ENCODE measurements at regions not wholly inside any gene's neighbourhood (a gene's known extent, or its start where the extent isn't known, plus 50 kb on each side); places are given as distances from the start of the nearest gene placed in this dataset.

GRCh38 chr14:49121246-49121645 is 464.9 kb downstream of the RPS29 start:
- no peak overlapping the region for H3K27ac ChIP-seq (ENCODE audit: low read depth, low read length)
- H3K4me2 ChIP-seq (ENCODE audit: low read length), result no peak overlapping the region
- no peak overlapping the region for H4K8ac ChIP-seq (ENCODE audit: low read depth, low read length)
- no peaks in the 10 kb centered on the region for H3K9me3 ChIP-seq (ENCODE audit: insufficient read depth, low read depth, low read length)
- no peaks in the 10 kb centered on the region for H3K79me1 ChIP-seq (ENCODE audit: low read length)
- H4K91ac ChIP-seq (ENCODE audit: low read depth, low read length), result no peak overlapping the region
- H2BK12ac ChIP-seq (ENCODE audit: low read length), result no peak overlapping the region
- no peaks in the 10 kb centered on the region for H3K27me3 ChIP-seq (ENCODE audit: insufficient read depth, low read length)
- no peak overlapping the region for H2BK120ac ChIP-seq (ENCODE audit: insufficient read depth, low read length, poor library complexity)
- H3K4me3 ChIP-seq (ENCODE audit: low read depth, low read length), result no peak overlapping the region
- H2AK5ac ChIP-seq (ENCODE audit: low read length), result no peak overlapping the region
- H3K18ac ChIP-seq (ENCODE audit: low read length), result no peak overlapping the region
- no CpG with 5 or more reads among the region's 5 CpGs for WGBS (ENCODE audit: extremely low coverage, insufficient coverage, insufficient read length)
- H3K4me1 ChIP-seq (ENCODE audit: control insufficient read depth in 1 of 2, insufficient read depth in 2 of 2, low read length in 2 of 2), result no peaks in the 10 kb centered on the region
- no peaks in the 10 kb centered on the region for H3K79me2 ChIP-seq (ENCODE audit: control insufficient read depth, insufficient read depth, low read length, poor library complexity)
- no peak for DNase-seq
- H3K36me3 ChIP-seq (ENCODE audit: control insufficient read depth in 1 of 2, insufficient read depth in 2 of 2, low read length in 2 of 2), result no peaks in the 10 kb centered on the region
- no peak overlapping the region for H3K4ac ChIP-seq (ENCODE audit: low read depth, low read length)
- no peak overlapping the region for H2AFZ ChIP-seq (ENCODE audit: insufficient read depth, low read length, poor library complexity)
- no peak overlapping the region for H4K12ac ChIP-seq (ENCODE audit: low read depth, low read length)
- no peak overlapping the region for H2BK5ac ChIP-seq (ENCODE audit: low read depth, low read length, poor library complexity)
- no peak overlapping the region for H3K9ac ChIP-seq (ENCODE audit: low read length)
- H3K23ac ChIP-seq (ENCODE audit: low read length), result no peak overlapping the region
- H3K14ac ChIP-seq (ENCODE audit: low read length), result no peak overlapping the region

GRCh38 chr14:49114161-49114893 is 471.9 kb downstream of the RPS29 start:
- Histone ChIP-seq H3K4me2 (ENCODE audit: low read length) (no peak overlapping the region), H3K4ac (ENCODE audit: low read depth, low read length) (no peak overlapping the region), H3K27ac (ENCODE audit: low read depth, low read length) (no peak overlapping the region), H3K14ac (ENCODE audit: low read length) (no peak overlapping the region), H3K4me1 (ENCODE audit: control insufficient read depth in 1 of 2, insufficient read depth in 2 of 2, low read length in 2 of 2) (no peaks in the 10 kb centered on the region), H3K18ac (ENCODE audit: low read length) (no peak overlapping the region), H3K9me3 (ENCODE audit: insufficient read depth, low read depth, low read length) (no peaks in the 10 kb centered on the region), H3K79me2 (ENCODE audit: control insufficient read depth, insufficient read depth, low read length, poor library complexity) (no peaks in the 10 kb centered on the region), H2BK120ac (ENCODE audit: insufficient read depth, low read length, poor library complexity) (no peak overlapping the region), H4K8ac (ENCODE audit: low read depth, low read length) (no peak overlapping the region), H3K27me3 (ENCODE audit: insufficient read depth, low read length) (no peaks in the 10 kb centered on the region), H3K9ac (ENCODE audit: low read length) (no peak overlapping the region), H3K36me3 (ENCODE audit: control insufficient read depth in 1 of 2, insufficient read depth in 2 of 2, low read length in 2 of 2) (peaks cover 0 to 2% of the 10 kb centered on the region in 2 experiments), H2BK12ac (ENCODE audit: low read length) (no peak overlapping the region), H4K12ac (ENCODE audit: low read depth, low read length) (no peak overlapping the region), H2AK5ac (ENCODE audit: low read length) (no peak overlapping the region), H2BK5ac (ENCODE audit: low read depth, low read length, poor library complexity) (no peak overlapping the region), H3K23ac (ENCODE audit: low read length) (no peak overlapping the region), H2AFZ (ENCODE audit: insufficient read depth, low read length, poor library complexity) (no peak overlapping the region), H3K79me1 (ENCODE audit: low read length) (no peaks in the 10 kb centered on the region), H3K4me3 (ENCODE audit: low read depth, low read length) (no peak overlapping the region), H4K91ac (ENCODE audit: low read depth, low read length) (no peak overlapping the region)
- no CpG with 5 or more reads among the region's 6 CpGs for WGBS (ENCODE audit: extremely low coverage, insufficient coverage, insufficient read length)
- DNase-seq, result no peak

DNA sequence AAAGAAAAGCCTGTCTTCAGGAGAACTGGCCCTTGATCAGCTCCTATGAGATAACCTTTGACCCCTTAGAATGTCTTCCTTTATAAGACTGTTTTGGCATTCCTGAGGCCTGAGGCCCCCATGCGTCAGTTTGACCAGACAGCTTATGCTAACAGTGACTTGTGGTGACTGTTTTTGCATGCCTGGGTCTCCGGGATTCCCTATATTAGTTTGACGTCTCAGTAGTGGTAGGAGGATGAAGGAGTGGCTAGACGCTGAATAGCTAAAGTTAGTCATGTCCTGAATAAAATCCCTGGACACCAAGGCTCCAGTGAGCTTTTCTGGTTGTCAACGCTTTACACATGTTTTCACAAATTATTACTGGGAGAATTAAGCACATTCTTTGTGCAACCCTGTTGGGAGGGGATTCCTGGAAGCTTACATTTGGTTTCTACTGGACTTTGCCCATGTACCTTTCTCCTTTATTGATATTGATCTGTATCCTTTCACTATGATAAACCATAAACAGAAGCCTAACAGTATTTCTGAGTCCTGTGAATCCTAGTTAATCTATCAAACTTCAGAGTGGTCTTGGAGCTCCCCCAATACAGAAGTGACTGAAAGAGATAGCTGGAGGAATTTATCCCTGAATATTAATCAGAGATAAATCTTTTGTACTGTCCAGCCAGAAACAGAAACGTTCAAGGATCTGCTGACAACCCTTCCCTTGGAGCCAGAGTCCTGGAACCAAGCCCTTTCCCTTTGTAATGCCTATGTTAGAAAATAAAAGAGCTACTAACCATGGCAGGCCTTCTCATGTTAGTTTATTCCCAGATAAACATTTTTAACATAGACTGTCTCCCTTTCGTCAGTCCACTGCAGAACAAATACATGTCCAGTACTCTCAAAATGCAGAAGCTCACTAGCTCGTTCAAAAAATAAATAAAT is 479.2 kb downstream of the RPS29 start:
- no CpG with 5 or more reads among the region's 8 CpGs for WGBS (ENCODE audit: extremely low coverage, insufficient coverage, insufficient read length)
- no peak for DNase-seq
- Histone ChIP-seq H3K14ac (ENCODE audit: low read length) (no peak overlapping the region), H3K36me3 (ENCODE audit: control insufficient read depth in 1 of 2, insufficient read depth in 2 of 2, low read length in 2 of 2) (no peaks in the 10 kb centered on the region), H3K4me3 (ENCODE audit: low read depth, low read length) (no peak overlapping the region), H4K12ac (ENCODE audit: low read depth, low read length) (no peak overlapping the region), H4K91ac (ENCODE audit: low read depth, low read length) (no peak overlapping the region), H3K4me2 (ENCODE audit: low read length) (peak overlapping the region; percentile 28), H3K9ac (ENCODE audit: low read length) (no peak overlapping the region), H3K9me3 (ENCODE audit: insufficient read depth, low read depth, low read length) (no peaks in the 10 kb centered on the region), H3K4ac (ENCODE audit: low read depth, low read length) (no peak overlapping the region), H2BK12ac (ENCODE audit: low read length) (no peak overlapping the region), H3K27ac (ENCODE audit: low read depth, low read length) (no peak overlapping the region), H3K79me1 (ENCODE audit: low read length) (no peaks in the 10 kb centered on the region), H3K79me2 (ENCODE audit: control insufficient read depth, insufficient read depth, low read length, poor library complexity) (no peaks in the 10 kb centered on the region), H3K4me1 (ENCODE audit: control insufficient read depth in 1 of 2, insufficient read depth in 2 of 2, low read length in 2 of 2) (peaks cover 0 to 5% of the 10 kb centered on the region in 2 experiments), H2AFZ (ENCODE audit: insufficient read depth, low read length, poor library complexity) (no peak overlapping the region), H3K18ac (ENCODE audit: low read length) (no peak overlapping the region), H3K23ac (ENCODE audit: low read length) (no peak overlapping the region), H2BK120ac (ENCODE audit: insufficient read depth, low read length, poor library complexity) (no peak overlapping the region), H3K27me3 (ENCODE audit: insufficient read depth, low read length) (no peaks in the 10 kb centered on the region), H2AK5ac (ENCODE audit: low read length) (no peak overlapping the region), H2BK5ac (ENCODE audit: low read depth, low read length, poor library complexity) (no peak overlapping the region), H4K8ac (ENCODE audit: low read depth, low read length) (no peak overlapping the region)

DNA sequence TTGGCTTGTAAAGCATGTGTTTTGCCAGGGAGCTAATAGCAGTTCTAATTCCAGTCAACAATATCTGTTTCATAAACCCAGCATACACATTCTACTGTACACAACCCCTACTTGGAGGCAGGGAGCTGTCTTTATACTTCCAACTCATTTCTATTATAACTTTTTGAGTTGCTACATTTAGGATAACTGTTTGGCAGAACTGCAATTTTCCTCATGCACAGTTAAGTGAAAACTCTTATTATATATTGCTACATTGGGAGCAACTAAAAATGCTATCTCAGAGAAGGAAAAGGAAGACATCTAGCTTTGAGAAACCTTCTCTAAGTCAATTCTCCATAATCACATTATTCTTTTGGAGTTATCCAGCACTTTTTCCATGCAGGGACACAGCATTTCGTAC is 480.2 kb downstream of the RPS29 start:
- Histone ChIP-seq H2BK120ac (ENCODE audit: insufficient read depth, low read length, poor library complexity) (no peak overlapping the region), H2AK5ac (ENCODE audit: low read length) (no peak overlapping the region), H3K4ac (ENCODE audit: low read depth, low read length) (no peak overlapping the region), H2BK12ac (ENCODE audit: low read length) (no peak overlapping the region), H3K14ac (ENCODE audit: low read length) (no peak overlapping the region), H3K18ac (ENCODE audit: low read length) (no peak overlapping the region), H3K9me3 (ENCODE audit: insufficient read depth, low read depth, low read length) (no peaks in the 10 kb centered on the region), H4K91ac (ENCODE audit: low read depth, low read length) (no peak overlapping the region), H3K4me2 (ENCODE audit: low read length) (no peak overlapping the region), H3K79me2 (ENCODE audit: control insufficient read depth, insufficient read depth, low read length, poor library complexity) (no peaks in the 10 kb centered on the region), H4K8ac (ENCODE audit: low read depth, low read length) (no peak overlapping the region), H3K23ac (ENCODE audit: low read length) (no peak overlapping the region), H3K27ac (ENCODE audit: low read depth, low read length) (no peak overlapping the region), H2AFZ (ENCODE audit: insufficient read depth, low read length, poor library complexity) (no peak overlapping the region), H2BK5ac (ENCODE audit: low read depth, low read length, poor library complexity) (no peak overlapping the region), H3K79me1 (ENCODE audit: low read length) (no peaks in the 10 kb centered on the region), H3K27me3 (ENCODE audit: insufficient read depth, low read length) (no peaks in the 10 kb centered on the region), H4K12ac (ENCODE audit: low read depth, low read length) (no peak overlapping the region), H3K4me1 (ENCODE audit: control insufficient read depth in 1 of 2, insufficient read depth in 2 of 2, low read length in 2 of 2) (peaks cover 0 to 5% of the 10 kb centered on the region in 2 experiments), H3K4me3 (ENCODE audit: low read depth, low read length) (no peak overlapping the region), H3K36me3 (ENCODE audit: control insufficient read depth in 1 of 2, insufficient read depth in 2 of 2, low read length in 2 of 2) (no peaks in the 10 kb centered on the region), H3K9ac (ENCODE audit: low read length) (no peak overlapping the region)
- no peak for DNase-seq
- no CpG with 5 or more reads among the region's 1 CpG for WGBS (ENCODE audit: extremely low coverage, insufficient coverage, insufficient read length)
